ENCODE measurements at regions not wholly inside any gene's neighbourhood (a gene's known extent, or its start where the extent isn't known, plus 50 kb on each side); places are given as distances from the start of the nearest gene placed in this dataset.

DNA sequence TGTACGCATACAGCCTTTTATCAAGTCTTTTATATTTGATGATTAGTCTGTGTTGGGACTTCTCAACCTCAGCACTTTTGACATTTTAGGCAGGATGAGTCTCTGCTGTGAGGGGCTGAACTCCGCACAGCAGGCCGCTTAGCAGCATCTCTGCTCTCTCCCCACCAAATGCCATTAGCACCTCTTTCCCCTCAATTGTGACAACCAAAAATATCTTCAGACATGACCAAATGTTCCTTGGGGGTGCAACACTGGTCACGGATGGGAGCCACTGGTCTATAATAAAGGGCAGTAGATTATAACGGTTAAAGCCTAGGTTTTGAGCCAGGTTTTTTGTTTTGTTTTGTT is 109.7 kb upstream of the LRIG1 start:
- no peak for TF ChIP-seq CTCF (IDR thresholded peaks at IDR 0.05; ENCODE audit: low read length)
- TF ChIP-seq EZH2 (IDR thresholded peaks at IDR 0.05; ENCODE audit: borderline replicate concordance, low read length): no peak
